GM19395 (cell line): ENCODE measurements at regions not wholly inside any gene's neighbourhood (a gene's known extent, or its start where the extent isn't known, plus 50 kb on each side); places are given as distances from the start of the nearest gene placed in this dataset.
"Not testable (repeated sequence)": the region's sequence is repeated elsewhere in the genome, so short reads cannot be mapped to it uniquely, and the experiment has no call there.

Experiments used
- ATAC-seq: cut with Tn5 transposase; IDR thresholded peaks from one replicate; pipeline ENCODE4 v1.9.1; 2021; ENCODE audit warnings: mild to moderate bottlenecking, moderate library complexity; ENCODE audit not compliant: unreplicated experiment

GRCh38 chr1:189046127-189046526 lies 1431.5 kb downstream of the BRINP3 start:
- ATAC-seq, result no peak

DNA sequence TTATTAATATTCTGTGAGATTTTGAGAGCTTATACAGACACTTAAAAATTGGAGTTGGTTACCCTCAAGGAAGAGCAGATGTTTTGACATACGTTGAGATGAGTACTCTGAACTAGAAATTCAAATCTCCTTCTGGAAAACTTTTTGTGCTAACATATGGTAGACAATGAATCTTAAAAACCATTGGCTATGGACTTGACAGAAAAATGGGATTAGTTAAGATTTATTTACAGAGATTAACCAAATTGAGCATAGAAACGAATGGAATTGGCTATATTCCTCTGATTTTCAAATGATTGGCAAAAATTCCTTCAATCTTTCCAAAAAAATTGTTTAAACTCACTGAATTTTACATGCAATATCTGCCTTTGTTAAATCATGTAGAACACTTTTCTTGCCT lies 1392.9 kb downstream of the BRINP3 start:
- ATAC-seq, result no peak

- ATAC-seq, result no peak
Observed at GRCh38 chr1:189103956-189104355, 1373.7 kb downstream of the BRINP3 start.

- ATAC-seq, result no peak
Observed at GRCh38 chr1:189117072-189117770, 1360.4 kb downstream of the BRINP3 start.

DNA sequence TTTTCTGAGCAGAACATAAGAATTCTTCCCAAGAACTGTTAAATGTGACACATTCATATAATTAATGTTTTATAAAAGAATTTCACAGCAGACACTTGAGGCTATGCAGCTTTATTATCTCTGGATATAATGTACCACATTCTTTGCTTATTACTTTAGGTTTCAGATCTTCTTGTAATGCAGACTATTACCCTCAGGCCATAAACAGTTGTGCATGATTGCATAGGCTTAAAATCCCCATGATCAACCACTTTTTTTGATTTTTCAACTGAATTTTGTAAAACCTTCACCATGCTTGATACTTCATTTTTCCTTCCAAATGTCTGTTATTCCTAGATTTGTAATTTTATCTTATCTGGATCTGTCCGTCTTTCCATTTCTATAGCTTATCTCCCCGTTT lies 1355.7 kb downstream of the BRINP3 start:
- no peak for ATAC-seq

DNA sequence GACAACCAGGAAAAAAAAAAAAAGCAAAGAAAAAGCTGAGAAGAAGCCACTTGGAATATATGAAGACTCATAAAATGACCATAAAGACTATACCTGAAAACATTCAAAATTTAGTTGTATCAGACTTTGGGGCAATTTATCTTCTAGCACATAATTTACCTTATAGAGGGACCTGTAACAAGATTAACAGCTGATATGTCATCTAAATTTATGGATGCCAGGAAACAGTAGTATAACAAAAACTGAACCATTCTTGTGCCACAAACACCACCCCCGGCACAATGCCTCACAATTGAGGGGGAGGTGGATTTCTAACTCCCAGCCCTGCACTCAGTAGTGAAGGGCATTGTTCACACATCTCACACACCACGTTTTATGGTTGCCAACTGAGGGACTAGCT lies 1352.0 kb downstream of the BRINP3 start:
- ATAC-seq, result no peak

GRCh38 chr1:189131576-189131975 lies 1346.1 kb downstream of the BRINP3 start:
- ATAC-seq, result no peak

GRCh38 chr1:189139748-189140147 lies 1337.9 kb downstream of the BRINP3 start:
- not testable (repeated sequence) for ATAC-seq

GRCh38 chr1:189141056-189141455 lies 1336.6 kb downstream of the BRINP3 start:
- no peak for ATAC-seq

DNA sequence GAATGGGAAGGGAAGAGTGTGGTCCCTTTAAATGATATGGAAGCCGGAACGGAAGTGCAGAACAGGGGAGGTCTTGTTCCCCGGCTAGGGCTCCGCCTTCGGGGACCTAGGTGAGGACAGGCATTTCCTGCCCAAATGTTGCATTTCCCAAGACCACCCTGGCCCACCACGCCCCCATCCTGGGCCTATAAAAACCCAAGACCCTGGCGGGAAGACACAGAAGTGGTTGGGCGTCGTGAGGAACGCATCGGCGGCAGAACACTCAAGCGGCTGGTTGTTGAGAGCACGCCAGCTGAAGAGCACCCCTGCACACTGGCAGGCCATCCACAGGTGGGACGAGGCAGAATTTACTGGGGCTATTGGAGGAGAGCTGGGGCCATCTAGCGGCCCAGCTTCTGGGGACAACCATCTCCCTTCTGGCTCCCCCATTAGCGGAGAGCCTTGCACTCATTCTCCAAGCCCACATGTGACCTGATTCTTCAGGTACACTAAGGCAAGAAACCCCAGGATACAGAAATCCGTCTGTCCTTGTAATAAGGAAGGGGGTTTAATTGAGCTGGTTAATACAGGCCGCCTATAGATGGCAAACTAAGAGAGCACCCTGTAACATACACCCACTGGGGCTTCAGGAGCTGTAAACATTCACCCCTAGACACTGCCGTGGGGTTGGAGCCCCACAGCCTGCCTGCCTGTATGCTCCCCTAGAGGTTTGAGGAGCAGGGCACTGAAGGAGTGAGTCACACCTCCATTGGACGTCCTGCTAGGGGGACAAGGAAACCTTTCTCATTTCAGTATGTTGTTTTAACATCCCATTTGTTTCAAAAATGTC lies 1327.9 kb downstream of the BRINP3 start:
- no peak for ATAC-seq

- no peak for ATAC-seq
Observed at GRCh38 chr1:189150624-189151023, 1327.0 kb downstream of the BRINP3 start.

- ATAC-seq, result no peak
Observed at GRCh38 chr1:189151361-189151760, 1326.3 kb downstream of the BRINP3 start.

GRCh38 chr1:189152685-189153084 lies 1325.0 kb downstream of the BRINP3 start:
- no peak for ATAC-seq

- no peak for ATAC-seq
Observed at GRCh38 chr1:189158155-189158554, 1319.5 kb downstream of the BRINP3 start.

GRCh38 chr1:189175889-189176288 lies 1301.8 kb downstream of the BRINP3 start:
- no peak for ATAC-seq

DNA sequence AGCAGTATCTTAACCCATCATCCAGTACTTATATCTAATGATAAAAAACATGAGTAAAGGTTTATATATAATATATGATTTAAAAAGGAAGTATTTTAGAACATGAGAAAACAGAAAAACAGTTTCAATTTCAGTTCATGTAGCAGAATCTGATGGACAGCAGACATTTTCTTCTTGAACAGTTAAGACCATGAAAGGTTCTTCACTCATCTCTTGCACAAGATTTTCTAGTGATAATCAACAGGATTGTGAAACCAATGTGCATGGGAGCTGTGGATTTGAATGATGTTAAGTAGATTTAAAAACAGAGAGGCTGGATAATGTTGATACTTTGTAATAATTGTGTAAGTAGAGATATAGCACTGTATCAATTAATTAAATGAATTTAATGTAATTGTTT lies 1297.6 kb downstream of the BRINP3 start:
- ATAC-seq, result no peak

GRCh38 chr1:189185097-189185496 lies 1292.6 kb downstream of the BRINP3 start:
- ATAC-seq, result no peak

DNA sequence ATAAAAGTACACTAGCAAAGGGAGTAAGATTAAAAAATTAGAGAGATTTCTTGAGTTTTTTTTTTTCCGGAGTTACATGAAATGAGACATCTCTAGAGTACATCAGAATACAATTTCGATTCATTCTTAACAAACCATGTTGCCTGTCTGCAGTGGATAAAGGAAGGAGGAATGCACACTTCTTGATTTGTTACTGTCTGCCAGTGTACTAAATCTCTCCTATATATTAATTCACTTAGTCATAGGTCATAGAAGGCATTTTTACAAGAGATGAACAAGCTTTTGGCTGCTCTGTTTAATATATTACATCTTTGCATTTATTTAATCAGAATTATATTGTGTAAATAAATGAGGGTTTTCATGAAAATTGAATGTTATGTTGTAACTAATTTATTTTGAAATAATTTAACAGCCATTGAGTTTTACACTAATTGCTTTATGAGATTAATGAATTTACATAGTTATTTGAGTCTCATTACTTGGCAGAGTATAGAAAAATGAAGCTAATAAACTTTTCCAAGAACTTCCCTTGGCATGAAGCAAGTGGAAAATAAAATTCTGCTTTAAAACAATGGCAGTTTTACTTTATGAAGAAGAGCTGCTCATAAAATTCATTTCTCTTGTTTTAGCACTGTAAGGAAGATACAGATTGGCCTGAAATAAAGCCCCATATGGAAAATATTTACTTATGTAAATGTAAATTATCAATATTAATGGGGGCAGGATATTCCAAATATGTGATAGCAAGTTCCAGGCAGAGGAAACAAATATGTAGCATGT lies 1284.7 kb downstream of the BRINP3 start:
- ATAC-seq, result no peak

DNA sequence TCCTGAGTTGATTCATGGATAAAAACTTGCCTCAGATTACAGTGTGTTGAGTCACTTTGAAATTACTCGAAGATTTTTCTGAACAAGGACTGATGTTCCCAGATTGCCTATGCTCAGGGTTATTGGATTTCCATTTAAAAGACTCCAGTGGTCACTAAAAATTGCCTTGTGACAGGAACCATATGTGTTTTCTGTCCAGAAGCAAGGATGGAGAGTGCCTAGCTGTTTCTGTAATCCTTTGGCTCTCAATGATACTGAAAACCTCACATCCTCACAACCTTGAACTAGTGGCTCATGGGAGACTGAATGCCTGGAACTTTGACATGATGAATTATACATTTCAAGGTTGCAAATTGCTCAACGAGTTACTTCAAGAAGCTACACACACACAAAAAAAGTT lies 1271.8 kb downstream of the BRINP3 start:
- no peak for ATAC-seq

DNA sequence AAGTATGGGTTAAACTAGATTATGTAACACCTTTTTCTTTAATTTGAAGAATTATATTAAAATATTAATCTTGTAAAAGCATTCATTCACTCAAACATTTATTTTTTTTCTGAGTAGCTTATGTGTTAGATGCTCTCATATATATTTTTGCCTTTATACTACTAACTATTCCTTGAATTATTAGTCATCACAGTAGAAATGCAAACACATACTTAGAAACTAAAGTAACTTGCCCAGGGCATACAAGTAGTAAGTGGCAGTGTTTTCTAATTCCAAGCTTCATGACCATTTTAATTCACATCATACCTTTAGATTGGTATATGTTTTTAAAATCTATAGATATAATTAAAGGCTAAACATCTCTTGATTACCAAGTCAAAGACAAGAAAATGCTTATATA lies 1271.0 kb downstream of the BRINP3 start:
- no peak for ATAC-seq

DNA sequence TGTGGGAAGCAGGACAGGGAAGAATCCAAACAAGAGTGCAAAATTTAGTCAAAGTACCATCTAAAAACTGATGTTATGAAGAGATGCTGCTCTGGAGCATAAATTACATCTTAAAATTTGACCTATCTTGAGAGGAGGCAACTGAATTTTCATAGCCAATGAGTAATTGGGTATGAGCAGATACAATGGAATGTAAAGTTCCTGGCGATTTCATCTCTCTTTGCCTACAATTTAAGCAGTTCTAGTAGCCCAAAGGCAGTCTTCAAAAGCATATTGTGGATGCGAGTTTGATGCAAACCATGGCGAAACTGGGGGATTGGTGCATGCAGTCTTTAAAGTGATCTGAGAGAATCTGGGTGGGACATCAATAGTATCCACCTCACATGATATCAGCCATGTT lies 1265.9 kb downstream of the BRINP3 start:
- ATAC-seq, result no peak

GRCh38 chr1:189212606-189213005 lies 1265.1 kb downstream of the BRINP3 start:
- no peak for ATAC-seq
